ENCODE measurements at regions not wholly inside any gene's neighbourhood (a gene's known extent, or its start where the extent isn't known, plus 50 kb on each side); places are given as distances from the start of the nearest gene placed in this dataset.

GRCh38 chr12:30134229-30134628 lies 350.5 kb upstream of the TMTC1 start:
- TF ChIP-seq ZNF776 (tag by site-specific recombination; IDR thresholded peaks at IDR 0.05; ENCODE audit: borderline replicate concordance) (no peak), CTCF (tag by site-specific recombination; IDR thresholded peaks at IDR 0.05) (no peak), ZEB2 (tag by site-specific recombination; IDR thresholded peaks at IDR 0.05) (no peak), ZNF18 (tag by site-specific recombination; IDR thresholded peaks at IDR 0.05) (no peak), YY1 (tag by site-specific recombination; IDR thresholded peaks at IDR 0.05) (no peak), ZNF292 (tag by site-specific recombination; IDR thresholded peaks at IDR 0.05; ENCODE audit: borderline replicate concordance, low read depth) (no peak), REST (tag by site-specific recombination; IDR thresholded peaks at IDR 0.05) (no peak), ZNF132 (tag by site-specific recombination; IDR thresholded peaks at IDR 0.05; ENCODE audit: borderline replicate concordance) (no peak), BCL11A (tag by site-specific recombination; IDR thresholded peaks at IDR 0.05; ENCODE audit: low read depth) (no peak), ZNF324 (tag by site-specific recombination; IDR thresholded peaks at IDR 0.05) (no peak), ZNF19 (tag by site-specific recombination; IDR thresholded peaks at IDR 0.05; ENCODE audit: low read depth) (no peak), ZNF830 (tag by site-specific recombination; IDR thresholded peaks at IDR 0.05; ENCODE audit: low read depth) (no peak)

All from HEK293 (cell line).